KMS-11 (cell line): ENCODE measurements at regions not wholly inside any gene's neighbourhood (a gene's known extent, or its start where the extent isn't known, plus 50 kb on each side); places are given as distances from the start of the nearest gene placed in this dataset.

Experiments used
- H2AFZ ChIP-seq: fragments of 200-600 bp; sonication (generic); 2 replicates; pipeline ENCODE4 v1.6.1; 2016; ENCODE audit warnings: antibody characterized with exemption, mixed run types, low read depth
- H3K27ac ChIP-seq: fragments of 200-600 bp; sonication (generic); 2 replicates; pipeline ENCODE4 v1.6.1; 2016; ENCODE audit warnings: mild to moderate bottlenecking, mixed run types
- H3K27me3 ChIP-seq: fragments of 200-600 bp; sonication (generic); 2 replicates; pipeline ENCODE4 v1.6.1; 2017; ENCODE audit warnings: mild to moderate bottlenecking, low read depth, mixed run types, moderate library complexity; ENCODE audit not compliant: insufficient read depth
- H3K36me3 ChIP-seq: fragments of 200-600 bp; sonication (generic); 2 replicates; pipeline ENCODE4 v1.6.1; 2017; ENCODE audit warnings: mild to moderate bottlenecking, mixed run types; ENCODE audit not compliant: insufficient read depth
- H3K4me1 ChIP-seq: fragments of 200-600 bp; sonication (generic); 2 replicates; pipeline ENCODE4 v1.6.1; 2016; ENCODE audit warnings: mild to moderate bottlenecking, low read depth, mixed run types; ENCODE audit not compliant: poor library complexity, severe bottlenecking
- H3K4me2 ChIP-seq: fragments of 200-600 bp; sonication (generic); 2 replicates; pipeline ENCODE4 v1.7.0; 2016; ENCODE audit warnings: mild to moderate bottlenecking, mixed run types
- H3K4me3 ChIP-seq: fragments of 200-600 bp; sonication (generic); IDR thresholded peaks from 2 replicates; pipeline ENCODE4 v1.6.1; 2017; ENCODE audit warnings: low read depth, low read length, mixed read lengths; ENCODE audit not compliant: insufficient read depth
- H3K79me2 ChIP-seq: fragments of 200-600 bp; sonication (generic); 2 replicates; pipeline ENCODE4 v1.6.1; 2016; ENCODE audit warnings: low read depth, mixed run types; ENCODE audit not compliant: insufficient read depth
- H3K9ac ChIP-seq: fragments of 200-600 bp; sonication (generic); 2 replicates; pipeline ENCODE4 v1.6.1; 2016; ENCODE audit warnings: mild to moderate bottlenecking, mixed run types
- H4K20me1 ChIP-seq: fragments of 200-600 bp; sonication (generic); 2 replicates; pipeline ENCODE4 v1.6.1; 2016; ENCODE audit warnings: mild to moderate bottlenecking, mixed run types; ENCODE audit not compliant: insufficient read depth
- TF ChIP-seq, protein P1 (sequence below): fragments of 200-600 bp; sonication (generic); conservative IDR thresholded peaks from 2 replicates; pipeline ENCODE4 v1.6.1; 2017; ENCODE audit warnings: low read depth, mild to moderate bottlenecking, antibody characterized with exemption, low read length, moderate library complexity, mixed read lengths

DNA sequence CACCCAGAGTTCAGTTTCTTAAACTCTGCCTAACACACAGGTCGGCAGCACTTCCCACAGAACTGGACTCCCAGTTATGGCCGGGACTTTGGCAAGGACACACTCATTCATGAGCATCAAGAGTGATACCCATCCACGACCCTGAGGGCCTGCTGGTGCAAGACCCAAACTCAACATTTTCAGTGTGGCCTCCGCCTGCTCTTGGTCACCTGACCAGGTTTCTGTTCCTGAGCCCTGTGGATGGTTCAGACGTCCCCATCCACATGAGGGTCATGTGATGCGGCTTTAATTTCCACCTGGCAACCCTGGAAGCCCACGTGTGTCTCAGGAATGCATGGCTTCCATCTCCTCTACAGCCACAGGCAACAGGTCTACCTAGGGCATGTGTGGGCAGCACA is 245.3 kb downstream of the DLL1 start:
- Histone ChIP-seq H3K4me3 (no peak overlapping the region), H3K9ac (no peak overlapping the region), H3K4me2 (no peak overlapping the region), H3K36me3 (no peaks in the 10 kb centered on the region), H3K27me3 (peaks cover 18% of the 10 kb centered on the region), H2AFZ (no peak overlapping the region), H3K27ac (no peak overlapping the region), H3K4me1 (no peaks in the 10 kb centered on the region), H4K20me1 (no peaks in the 10 kb centered on the region), H3K79me2 (no peaks in the 10 kb centered on the region)
- TF ChIP-seq, protein P1, sequence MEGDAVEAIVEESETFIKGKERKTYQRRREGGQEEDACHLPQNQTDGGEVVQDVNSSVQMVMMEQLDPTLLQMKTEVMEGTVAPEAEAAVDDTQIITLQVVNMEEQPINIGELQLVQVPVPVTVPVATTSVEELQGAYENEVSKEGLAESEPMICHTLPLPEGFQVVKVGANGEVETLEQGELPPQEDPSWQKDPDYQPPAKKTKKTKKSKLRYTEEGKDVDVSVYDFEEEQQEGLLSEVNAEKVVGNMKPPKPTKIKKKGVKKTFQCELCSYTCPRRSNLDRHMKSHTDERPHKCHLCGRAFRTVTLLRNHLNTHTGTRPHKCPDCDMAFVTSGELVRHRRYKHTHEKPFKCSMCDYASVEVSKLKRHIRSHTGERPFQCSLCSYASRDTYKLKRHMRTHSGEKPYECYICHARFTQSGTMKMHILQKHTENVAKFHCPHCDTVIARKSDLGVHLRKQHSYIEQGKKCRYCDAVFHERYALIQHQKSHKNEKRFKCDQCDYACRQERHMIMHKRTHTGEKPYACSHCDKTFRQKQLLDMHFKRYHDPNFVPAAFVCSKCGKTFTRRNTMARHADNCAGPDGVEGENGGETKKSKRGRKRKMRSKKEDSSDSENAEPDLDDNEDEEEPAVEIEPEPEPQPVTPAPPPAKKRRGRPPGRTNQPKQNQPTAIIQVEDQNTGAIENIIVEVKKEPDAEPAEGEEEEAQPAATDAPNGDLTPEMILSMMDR, result no peak

DNA sequence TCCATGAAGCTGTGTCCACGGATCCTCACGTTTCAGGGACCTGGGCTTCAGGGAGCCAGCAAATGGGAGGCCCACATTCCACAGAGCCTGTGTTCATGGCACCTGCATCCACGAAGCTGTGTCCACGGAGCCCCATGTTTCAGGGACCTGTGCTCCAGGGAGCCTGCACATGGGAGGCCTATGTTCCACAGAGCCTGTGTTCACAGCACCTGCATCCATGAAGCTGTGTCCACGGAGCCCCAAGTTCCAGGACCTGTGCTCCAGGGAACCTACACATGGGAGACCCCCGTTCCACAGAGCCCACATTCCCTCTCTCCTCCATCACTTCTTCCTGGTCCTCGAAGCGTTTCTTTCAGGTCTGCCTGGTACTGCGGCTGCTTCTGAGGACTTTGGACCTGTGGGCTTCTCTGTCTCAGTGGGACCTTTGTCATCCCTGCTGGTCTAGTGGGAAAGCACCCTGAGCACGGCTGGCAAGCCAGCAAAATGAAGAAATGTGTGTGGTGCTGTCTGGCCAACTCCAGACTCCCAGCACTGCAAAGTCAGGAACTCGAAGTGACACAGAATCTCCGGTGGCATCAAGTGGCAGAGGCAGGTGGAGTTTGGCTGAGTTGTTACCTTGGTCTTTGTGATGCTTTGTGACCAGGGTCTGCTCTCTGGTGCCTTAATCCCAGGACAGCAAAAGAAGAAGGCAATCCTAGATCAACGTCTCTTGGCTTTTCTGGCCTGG is 245.9 kb downstream of the DLL1 start:
- Histone ChIP-seq H3K27ac (no peak overlapping the region), H3K27me3 (peaks cover 18% of the 10 kb centered on the region), H3K4me1 (no peaks in the 10 kb centered on the region), H3K36me3 (no peaks in the 10 kb centered on the region), H3K79me2 (no peaks in the 10 kb centered on the region), H3K9ac (no peak overlapping the region), H4K20me1 (no peaks in the 10 kb centered on the region), H3K4me3 (no peak overlapping the region), H3K4me2 (no peak overlapping the region), H2AFZ (no peak overlapping the region)
- TF ChIP-seq, protein P1, result no peak

DNA sequence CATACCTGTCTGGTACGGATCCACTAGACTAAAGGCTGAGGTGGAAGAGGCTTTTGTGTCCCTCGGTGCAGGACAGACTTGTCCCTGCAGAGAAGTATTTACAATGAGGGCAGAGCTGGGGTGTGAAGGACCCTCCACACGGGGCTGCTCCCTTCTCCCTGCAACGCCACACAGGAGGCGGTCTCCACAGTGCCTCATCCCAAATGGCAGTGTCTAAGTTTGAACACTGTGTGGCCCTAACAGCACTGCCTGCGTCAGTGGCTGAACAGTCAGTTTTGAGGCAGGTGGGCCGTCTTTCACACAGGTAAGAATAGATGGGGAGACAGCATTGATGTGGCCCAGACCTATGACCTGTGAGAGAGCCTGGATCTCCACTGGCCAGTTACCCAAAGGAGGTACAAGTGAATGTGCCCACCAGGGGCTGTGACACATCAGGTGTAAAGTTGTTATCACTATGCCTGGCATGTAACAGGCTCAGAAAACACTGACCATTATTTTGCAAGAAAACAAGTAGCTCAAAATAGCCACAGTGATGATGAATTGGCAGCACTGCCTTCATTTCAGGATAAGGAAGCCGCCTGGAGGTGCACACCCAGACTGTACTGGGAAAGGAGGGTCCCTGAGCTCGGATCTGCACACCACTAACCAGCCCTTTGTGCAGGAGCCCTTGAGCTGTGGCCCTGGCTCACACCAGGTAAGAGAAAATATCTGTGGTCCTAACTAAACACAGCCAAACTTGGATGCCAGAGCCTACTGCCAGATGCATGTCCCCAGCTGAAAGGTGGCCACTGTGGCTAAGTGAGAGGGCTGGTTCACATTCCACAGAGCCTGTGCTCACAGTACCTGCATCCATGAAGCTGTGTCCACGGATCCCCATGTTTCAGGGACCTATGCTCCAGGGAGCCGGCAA is 246.7 kb downstream of the DLL1 start:
- Histone ChIP-seq H3K27ac (no peak overlapping the region), H3K4me3 (no peak overlapping the region), H3K4me1 (no peaks in the 10 kb centered on the region), H3K4me2 (no peak overlapping the region), H3K27me3 (peaks cover 15% of the 10 kb centered on the region), H3K9ac (no peak overlapping the region), H3K79me2 (no peaks in the 10 kb centered on the region), H3K36me3 (no peaks in the 10 kb centered on the region), H2AFZ (no peak overlapping the region), H4K20me1 (no peaks in the 10 kb centered on the region)
- TF ChIP-seq, protein P1, result no peak

DNA sequence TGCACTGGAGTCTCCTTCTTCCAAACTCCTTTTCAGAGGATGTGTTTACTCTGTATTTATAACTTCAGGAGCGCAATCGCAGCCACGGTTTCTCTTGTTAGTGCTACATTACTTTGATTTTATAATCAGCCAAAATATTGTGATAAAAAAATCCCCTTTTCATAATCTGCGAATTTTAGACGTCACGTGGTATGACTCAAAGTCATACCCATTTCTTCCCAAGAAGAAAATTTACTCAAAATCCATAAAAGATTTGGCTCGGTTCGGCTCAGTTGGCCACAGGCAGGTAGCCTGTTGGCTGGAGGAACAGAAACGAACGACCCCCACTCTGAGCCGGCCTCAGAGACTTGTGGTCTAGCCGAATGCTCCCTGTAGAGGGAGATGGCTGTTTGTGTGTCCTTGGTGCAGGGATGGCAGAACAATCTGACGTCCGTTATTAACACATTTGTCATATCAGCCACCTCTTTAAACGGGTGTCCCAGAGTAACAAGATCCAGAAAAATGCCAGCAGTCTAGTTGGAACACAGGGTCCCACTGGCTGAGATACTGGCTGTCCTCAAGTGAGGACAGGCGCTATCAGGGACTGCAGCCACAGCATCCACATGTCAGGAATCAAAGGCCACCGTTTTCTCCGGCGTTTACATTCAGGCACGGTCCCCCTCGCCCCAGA is 247.6 kb downstream of the DLL1 start:
- H3K36me3 ChIP-seq, result no peaks in the 10 kb centered on the region
- no peaks in the 10 kb centered on the region for H4K20me1 ChIP-seq

More for the DNA sequence above, 247.6 kb downstream of the DLL1 start:
- TF ChIP-seq, protein P1, result no peak
- Histone ChIP-seq H3K79me2 (no peaks in the 10 kb centered on the region), H3K27me3 (peaks cover 12% of the 10 kb centered on the region), H3K4me1 (no peaks in the 10 kb centered on the region), H2AFZ (no peak overlapping the region), H3K9ac (no peak overlapping the region), H3K4me2 (no peak overlapping the region), H3K4me3 (no peak overlapping the region), H3K27ac (no peak overlapping the region)
